Neuronal stem cell (in vitro differentiated cells): ENCODE measurements at regions not wholly inside any gene's neighbourhood (a gene's known extent, or its start where the extent isn't known, plus 50 kb on each side); places are given as distances from the start of the nearest gene placed in this dataset.

ENCODE experiments used
- DNase-seq: peaks from one replicate; pipeline ENCODE4 v3.0.0-alpha.2; 2013; ENCODE audit warnings: low spot score
- H2AFZ ChIP-seq: one replicate; pipeline ENCODE4 v1.6.1; 2013; ENCODE audit warnings: mild to moderate bottlenecking, low read length, inconsistent platforms
- H2AK5ac ChIP-seq: 2 replicates; pipeline ENCODE4 v1.6.1; 2013; ENCODE audit warnings: low read depth, mild to moderate bottlenecking, inconsistent platforms, low read length, moderate library complexity, mixed read lengths
- H2BK120ac ChIP-seq: 2 replicates; pipeline ENCODE4 v1.6.1; 2013; ENCODE audit warnings: low read depth, mild to moderate bottlenecking, inconsistent platforms, low read length, moderate library complexity, mixed read lengths
- H2BK12ac ChIP-seq: one replicate; pipeline ENCODE4 v1.6.1; 2013; ENCODE audit warnings: low read length, inconsistent platforms
- H2BK15ac ChIP-seq: 2 replicates; pipeline ENCODE4 v1.6.1; 2013; ENCODE audit warnings: mild to moderate bottlenecking, low read length, inconsistent platforms, mixed read lengths
- H2BK5ac ChIP-seq: one replicate; pipeline ENCODE4 v1.6.1; 2013; ENCODE audit warnings: inconsistent platforms, mild to moderate bottlenecking, low read length, moderate library complexity
- H3K14ac ChIP-seq: one replicate; pipeline ENCODE4 v1.6.1; 2013; ENCODE audit warnings: low read length, inconsistent platforms
- H3K18ac ChIP-seq: 2 replicates; pipeline ENCODE4 v1.6.1; 2013; ENCODE audit warnings: low read length, inconsistent platforms
- H3K23ac ChIP-seq: 2 replicates; pipeline ENCODE4 v1.6.1; 2013; ENCODE audit warnings: low read depth, mild to moderate bottlenecking, mixed read lengths, low read length, inconsistent platforms; ENCODE audit not compliant: poor library complexity
- H3K27ac ChIP-seq: replicated peaks from 3 replicates; pipeline ENCODE4 v1.5.1; 2013; ENCODE audit warnings: low read length, inconsistent platforms
- H3K27me3 ChIP-seq, 3 experiments: 2 replicates each; pipeline ENCODE4 v1.6.1; 2013; ENCODE audit warnings: low read length in 3 of 3, mild to moderate bottlenecking in 2 of 3, inconsistent platforms in 1 of 3, low read depth in 1 of 3, mixed read lengths in 1 of 3, moderate library complexity in 1 of 3; ENCODE audit not compliant: control insufficient read depth in 3 of 3, insufficient read depth in 3 of 3
- H3K36me3 ChIP-seq, 2 donors: replicated peaks in 1 of 2; 2 replicates each; pipeline ENCODE4 v1.6.1; 2013; ENCODE audit warnings: low read length in 2 of 2; ENCODE audit not compliant: control insufficient read depth in 2 of 2, insufficient read depth in 2 of 2
- H3K4ac ChIP-seq: 2 replicates; pipeline ENCODE4 v1.6.1; 2013; ENCODE audit warnings: inconsistent platforms, mild to moderate bottlenecking, low read length, moderate library complexity
- H3K4me1 ChIP-seq, 2 donors: 1 replicate in 1 of 2; 2 replicates in 1 of 2; pipeline ENCODE4 v1.6.1; 2013; ENCODE audit warnings: low read length in 2 of 2, low read depth in 1 of 2; ENCODE audit not compliant: control insufficient read depth in 2 of 2, insufficient read depth in 1 of 2
- H3K4me2 ChIP-seq: one replicate; pipeline ENCODE4 v1.6.1; 2013; ENCODE audit warnings: mild to moderate bottlenecking, low read length, inconsistent platforms; ENCODE audit not compliant: insufficient read depth, poor library complexity, severe bottlenecking
- H3K4me3 ChIP-seq, 2 donors: 2 replicates each; pipeline ENCODE4 v1.5.1; 2013; ENCODE audit warnings: low read length in 2 of 2, mild to moderate bottlenecking in 2 of 2, inconsistent platforms in 1 of 2, moderate library complexity in 1 of 2
- H3K79me1 ChIP-seq: one replicate; pipeline ENCODE4 v1.6.1; 2013; ENCODE audit warnings: low read depth, mild to moderate bottlenecking, inconsistent platforms, low read length, moderate library complexity
- H3K9ac ChIP-seq: one replicate; pipeline ENCODE4 v1.6.1; 2013; ENCODE audit warnings: mild to moderate bottlenecking, low read depth, low read length, inconsistent platforms; ENCODE audit not compliant: poor library complexity
- H3K9me3 ChIP-seq, 2 donors: replicated peaks in 1 of 2; 2 replicates each; pipeline versions ENCODE3 to v1.6.1; 2013; ENCODE audit warnings: low read length in 2 of 2, mild to moderate bottlenecking in 2 of 2, inconsistent platforms in 1 of 2, low read depth in 1 of 2, mixed read lengths in 1 of 2, moderate library complexity in 1 of 2; ENCODE audit not compliant: control insufficient read depth in 2 of 2, insufficient read depth in 1 of 2
- H4K8ac ChIP-seq: one replicate; pipeline ENCODE4 v1.6.1; 2013; ENCODE audit warnings: low read depth, mild to moderate bottlenecking, inconsistent platforms, low read length, moderate library complexity
- H4K91ac ChIP-seq: one replicate; pipeline ENCODE4 v1.6.1; 2013; ENCODE audit warnings: low read length, low read depth, mild to moderate bottlenecking, inconsistent platforms; ENCODE audit not compliant: poor library complexity
- WGBS, 2 donors: extraction: QIAGEN DNeasy Blood & Tissue Kit; methylation state at CpG; one replicate each; pipeline ENCODE4 v1.1.7; 2013; ENCODE audit warnings: missing lambda C conversion rate in 2 of 2, mixed read lengths in 1 of 2; ENCODE audit not compliant: insufficient read length in 2 of 2, insufficient replicate concordance in 1 of 2; ENCODE audit errors: extremely low coverage in 2 of 2; 5-methylcytosine and 5-hydroxymethylcytosine counted together

DNA sequence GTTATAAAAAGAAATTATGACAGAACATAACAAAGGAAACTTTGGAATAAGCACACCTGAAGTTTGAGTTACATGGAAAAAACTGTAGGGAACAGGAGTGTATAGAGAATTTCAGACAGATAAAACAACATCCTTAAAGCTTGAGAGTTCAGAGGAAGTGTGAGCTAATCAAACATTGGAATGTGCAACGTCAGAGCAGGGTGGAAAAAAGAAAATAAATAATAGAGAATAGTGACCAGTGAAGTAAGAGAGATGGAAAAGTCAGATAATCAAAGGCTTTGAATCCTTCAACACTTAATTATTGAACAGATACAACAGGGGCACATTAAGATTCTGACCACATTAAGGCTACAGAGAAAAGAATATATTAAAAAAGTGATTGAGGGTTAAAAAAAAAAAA lies 128.5 kb upstream of the CDH10 start:
- no peak overlapping the region for H3K9ac ChIP-seq
- H3K4me2 ChIP-seq, result no peak overlapping the region
- H3K18ac ChIP-seq, result no peak overlapping the region
- H3K27ac ChIP-seq, result no peak overlapping the region
- no peak overlapping the region for H2BK120ac ChIP-seq
- no peaks in the 10 kb centered on the region for H3K36me3 ChIP-seq
- H2BK5ac ChIP-seq, result no peak overlapping the region
- no peak overlapping the region for H3K4ac ChIP-seq
- H2BK15ac ChIP-seq, result no peak overlapping the region
- no peak overlapping the region for H2AK5ac ChIP-seq
- H3K9me3 ChIP-seq, result no peaks in the 10 kb centered on the region
- H3K4me3 ChIP-seq, result no peak overlapping the region
- no peaks in the 10 kb centered on the region for H3K79me1 ChIP-seq
- no CpG with 5 or more reads among the region's 1 CpG for WGBS, 2 donors
- peak overlapping the region; percentile 35 for H2AFZ ChIP-seq
- H3K27me3 ChIP-seq, result no peaks in the 10 kb centered on the region
- H4K8ac ChIP-seq, result no peak overlapping the region
- H3K4me1 ChIP-seq, result no peaks in the 10 kb centered on the region
- no peak overlapping the region for H2BK12ac ChIP-seq
- DNase-seq, result no peak
- H3K14ac ChIP-seq, result no peak overlapping the region
- H4K91ac ChIP-seq, result no peak overlapping the region
- no peak overlapping the region for H3K23ac ChIP-seq

- H3K79me1 ChIP-seq, result no peaks in the 10 kb centered on the region
- no peak overlapping the region for H2AFZ ChIP-seq
- no peak overlapping the region for H3K4me3 ChIP-seq
- no peak overlapping the region for H3K18ac ChIP-seq
- H3K36me3 ChIP-seq, result no peaks in the 10 kb centered on the region
- no peak overlapping the region for H3K14ac ChIP-seq
- H3K27ac ChIP-seq, result no peak overlapping the region
- no peak overlapping the region for H2BK5ac ChIP-seq
- H2AK5ac ChIP-seq, result no peak overlapping the region
- H3K9me3 ChIP-seq, result peaks cover under 1 to 2% of the 10 kb centered on the region in 2 donors
- no peak overlapping the region for H3K9ac ChIP-seq
- H2BK15ac ChIP-seq, result no peak overlapping the region
- no peak overlapping the region for H4K91ac ChIP-seq
- H4K8ac ChIP-seq, result no peak overlapping the region
- no peaks in the 10 kb centered on the region for H3K4me1 ChIP-seq
- DNase-seq, result no peak
- H3K4me2 ChIP-seq, result no peak overlapping the region
- H2BK12ac ChIP-seq, result no peak overlapping the region
- H3K27me3 ChIP-seq, result no peaks in the 10 kb centered on the region
- H2BK120ac ChIP-seq, result no peak overlapping the region
- H3K4ac ChIP-seq, result no peak overlapping the region
- H3K23ac ChIP-seq, result no peak overlapping the region
Measured at GRCh38 chr5:24767086-24767485, 122.3 kb upstream of the CDH10 start.

GRCh38 chr5:24765219-24765618 lies 120.4 kb upstream of the CDH10 start:
- H3K4me2 ChIP-seq, result no peak overlapping the region
- no peaks in the 10 kb centered on the region for H3K27me3 ChIP-seq
- no CpG with 5 or more reads among the region's 1 CpG for WGBS, 2 donors
- no peak overlapping the region for H3K4ac ChIP-seq
- H2BK5ac ChIP-seq, result no peak overlapping the region
- H3K18ac ChIP-seq, result no peak overlapping the region
- no peak for DNase-seq
- H2AFZ ChIP-seq, result no peak overlapping the region
- H2AK5ac ChIP-seq, result no peak overlapping the region
- no peak overlapping the region for H2BK15ac ChIP-seq
- H3K36me3 ChIP-seq, result no peaks in the 10 kb centered on the region
- no peak overlapping the region for H3K9ac ChIP-seq
- no peak overlapping the region for H3K27ac ChIP-seq
- peaks cover 2 to 3% of the 10 kb centered on the region in 2 donors for H3K9me3 ChIP-seq
- H4K91ac ChIP-seq, result no peak overlapping the region
- no peak overlapping the region for H3K14ac ChIP-seq
- H2BK12ac ChIP-seq, result no peak overlapping the region
- H3K4me3 ChIP-seq, result no peak overlapping the region
- H3K79me1 ChIP-seq, result no peaks in the 10 kb centered on the region
- H2BK120ac ChIP-seq, result no peak overlapping the region
- H4K8ac ChIP-seq, result no peak overlapping the region
- no peak overlapping the region for H3K23ac ChIP-seq
- no peaks in the 10 kb centered on the region for H3K4me1 ChIP-seq

DNA sequence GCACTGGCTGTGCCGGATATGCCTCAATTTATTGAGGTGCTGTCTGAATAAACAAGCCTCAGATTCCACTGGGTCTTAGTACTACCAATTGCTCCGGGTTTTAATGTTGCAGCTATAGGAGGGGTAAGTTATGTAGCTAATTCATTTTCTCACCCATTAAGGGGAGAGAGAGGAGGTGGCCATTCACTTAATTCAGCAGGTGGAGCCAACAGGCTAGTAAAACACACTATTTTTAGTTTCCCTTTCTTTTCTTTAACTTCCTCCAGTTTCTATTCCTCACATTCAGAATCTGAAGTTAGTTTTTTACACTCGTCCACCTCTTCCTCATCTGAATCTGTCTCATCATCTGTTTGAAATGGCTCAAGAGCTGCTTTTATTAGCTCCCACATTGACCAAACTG lies 105.6 kb upstream of the CDH10 start:
- no peak overlapping the region for H2BK5ac ChIP-seq
- H3K23ac ChIP-seq, result no peak overlapping the region
- H2BK120ac ChIP-seq, result no peak overlapping the region
- H3K14ac ChIP-seq, result no peak overlapping the region
- no peak overlapping the region for H3K27ac ChIP-seq
- H3K4ac ChIP-seq, result no peak overlapping the region
- no peak overlapping the region for H2BK15ac ChIP-seq
- H3K18ac ChIP-seq, result no peak overlapping the region
- no peaks in the 10 kb centered on the region for H3K4me1 ChIP-seq
- no peaks in the 10 kb centered on the region for H3K36me3 ChIP-seq
- H2AFZ ChIP-seq, result peak overlapping the region; percentile 56
- no peak overlapping the region for H2BK12ac ChIP-seq
- no peak for DNase-seq
- H3K9ac ChIP-seq, result no peak overlapping the region
- no peak overlapping the region for H4K91ac ChIP-seq
- WGBS, 2 donors, result no CpG with 5 or more reads among the region's 3 CpGs
- no peak overlapping the region for H3K4me3 ChIP-seq
- H3K79me1 ChIP-seq, result no peaks in the 10 kb centered on the region
- H4K8ac ChIP-seq, result no peak overlapping the region
- H3K27me3 ChIP-seq, result no peaks in the 10 kb centered on the region
- H3K4me2 ChIP-seq, result no peak overlapping the region
- H3K9me3 ChIP-seq, result no peaks in the 10 kb centered on the region
- no peak overlapping the region for H2AK5ac ChIP-seq
